Adrenal gland (tissue), 5 donors: ENCODE measurements at regions not wholly inside any gene's neighbourhood (a gene's known extent, or its start where the extent isn't known, plus 50 kb on each side); places are given as distances from the start of the nearest gene placed in this dataset.

Source experiments
- POLR2A ChIP-seq, 2 donors: fragments of 450-650 bp; IDR thresholded peaks; one replicate each; pipeline ENCODE4 v1.6.1; 2017; ENCODE audit warnings: antibody characterized with exemption in 2 of 2, mild to moderate bottlenecking in 2 of 2, moderate library complexity in 1 of 2
- TF ChIP-seq, protein P1 (sequence below), 6 experiments: fragments of 450-650 bp in 4 of 6; fragments of 200-600 bp in 2 of 6; sonication (generic) in 1 of 6; IDR thresholded peaks; 1 replicate in 5 of 6; 2 replicates in 1 of 6; pipeline versions ENCODE4 v1.5.1 to v1.8.0; 2016 to 2021; ENCODE audit warnings: antibody characterized with exemption in 6 of 6, mild to moderate bottlenecking in 2 of 6, moderate library complexity in 1 of 6
- donor health status: DM: no; HTN: no; CAD: no.

DNA sequence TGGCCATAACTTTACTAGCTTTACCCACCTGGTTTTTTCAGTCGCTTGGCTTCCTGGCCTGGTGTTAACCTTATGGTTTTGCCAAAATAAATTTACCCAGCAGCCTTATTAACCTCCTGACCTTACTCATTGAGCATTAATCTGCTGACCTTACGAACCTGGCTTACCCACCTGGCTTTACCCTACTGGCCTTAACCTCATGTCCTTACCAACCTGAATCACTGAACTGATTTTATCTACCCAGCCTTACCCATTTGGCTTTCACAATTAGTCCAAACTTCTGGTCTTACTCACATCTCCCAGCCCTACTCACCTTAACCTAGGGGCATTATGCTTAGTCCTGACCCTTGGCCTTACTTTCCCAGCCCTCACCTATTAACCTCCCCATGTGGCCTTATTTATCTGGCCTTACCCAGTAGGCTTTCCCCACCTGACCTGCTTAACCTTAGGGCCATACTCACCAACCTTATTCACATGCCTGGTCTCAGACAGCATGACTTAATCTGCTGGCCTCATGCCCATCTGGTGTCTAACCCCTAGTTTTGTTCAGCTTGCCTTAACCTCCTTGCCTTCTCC is 93.4 kb downstream of the IL12A start:
- no peak for TF ChIP-seq POLR2A (IDR thresholded peaks at IDR 0.05)
- TF ChIP-seq, protein P1, sequence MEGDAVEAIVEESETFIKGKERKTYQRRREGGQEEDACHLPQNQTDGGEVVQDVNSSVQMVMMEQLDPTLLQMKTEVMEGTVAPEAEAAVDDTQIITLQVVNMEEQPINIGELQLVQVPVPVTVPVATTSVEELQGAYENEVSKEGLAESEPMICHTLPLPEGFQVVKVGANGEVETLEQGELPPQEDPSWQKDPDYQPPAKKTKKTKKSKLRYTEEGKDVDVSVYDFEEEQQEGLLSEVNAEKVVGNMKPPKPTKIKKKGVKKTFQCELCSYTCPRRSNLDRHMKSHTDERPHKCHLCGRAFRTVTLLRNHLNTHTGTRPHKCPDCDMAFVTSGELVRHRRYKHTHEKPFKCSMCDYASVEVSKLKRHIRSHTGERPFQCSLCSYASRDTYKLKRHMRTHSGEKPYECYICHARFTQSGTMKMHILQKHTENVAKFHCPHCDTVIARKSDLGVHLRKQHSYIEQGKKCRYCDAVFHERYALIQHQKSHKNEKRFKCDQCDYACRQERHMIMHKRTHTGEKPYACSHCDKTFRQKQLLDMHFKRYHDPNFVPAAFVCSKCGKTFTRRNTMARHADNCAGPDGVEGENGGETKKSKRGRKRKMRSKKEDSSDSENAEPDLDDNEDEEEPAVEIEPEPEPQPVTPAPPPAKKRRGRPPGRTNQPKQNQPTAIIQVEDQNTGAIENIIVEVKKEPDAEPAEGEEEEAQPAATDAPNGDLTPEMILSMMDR (IDR thresholded peaks at IDR 0.05) = no peak
